NCI-H1694 (cell line): ENCODE measurements at regions not wholly inside any gene's neighbourhood (a gene's known extent, or its start where the extent isn't known, plus 50 kb on each side); places are given as distances from the start of the nearest gene placed in this dataset.
"Not testable (repeated sequence)": the region's sequence is repeated elsewhere in the genome, so short reads cannot be mapped to it uniquely, and the experiment has no call there.

Experiments
- DNase-seq: peaks from one replicate; lab custom pipeline; 2025; lab: John Stamatoyannopoulos, UW

DNA sequence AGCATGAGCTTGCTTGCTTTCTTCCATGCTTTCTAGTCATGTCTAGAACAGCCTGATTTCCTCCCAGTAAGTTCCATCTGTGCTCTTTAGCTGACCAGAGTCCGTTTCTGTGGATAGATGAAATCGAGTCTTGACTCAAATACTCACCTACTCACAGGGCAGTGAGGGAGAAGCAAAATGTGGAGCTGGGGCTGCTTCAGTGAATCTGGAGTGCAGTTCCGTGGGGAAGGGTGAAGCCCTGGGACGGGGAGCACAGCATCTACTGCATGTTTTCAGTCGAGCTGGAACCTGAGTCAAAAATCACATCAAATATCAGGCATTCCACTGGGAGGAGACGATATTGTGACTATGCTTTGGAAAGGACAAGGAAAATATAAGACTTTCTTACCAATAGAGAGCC lies 70.3 kb upstream of the PRMT8 start:
- no peak for DNase-seq

DNA sequence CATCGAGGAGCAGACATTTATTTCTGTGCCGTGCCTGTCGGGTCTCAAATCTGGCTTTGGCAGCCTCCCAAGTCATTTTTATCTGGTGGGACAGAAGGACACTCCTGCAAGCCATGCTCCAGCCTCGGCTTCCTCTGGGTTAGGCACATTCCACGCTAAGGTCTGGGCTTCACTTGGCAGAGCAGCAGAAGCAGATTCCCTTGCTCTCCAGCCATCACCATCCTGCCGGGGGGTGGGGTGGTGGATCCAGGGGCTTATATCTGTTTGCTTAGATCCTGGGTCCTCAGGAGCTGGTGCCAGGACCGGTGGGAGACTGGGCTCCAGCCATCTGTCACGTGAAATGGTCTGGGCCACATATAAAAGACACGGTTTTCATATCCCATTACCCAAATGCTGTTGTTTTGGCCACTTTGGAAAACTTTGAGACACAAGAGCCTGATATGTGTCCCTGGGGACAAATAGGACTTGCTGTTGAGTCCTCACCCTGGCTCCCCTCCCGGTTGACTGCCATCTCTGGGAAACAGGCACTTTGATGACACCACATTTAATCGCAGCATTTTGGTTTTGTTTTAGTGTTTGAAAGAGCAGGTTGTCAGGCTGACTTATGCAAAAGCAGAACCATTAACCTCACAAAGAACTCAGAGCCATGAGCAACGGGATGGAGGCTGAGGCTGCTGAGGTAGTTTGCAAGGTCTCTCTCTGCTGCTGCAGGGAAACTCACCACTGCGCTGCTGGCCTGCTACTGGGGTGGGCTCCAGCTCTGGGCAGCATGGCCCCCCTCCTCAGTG lies 69.6 kb upstream of the PRMT8 start:
- DNase-seq = peak; percentile 50

DNA sequence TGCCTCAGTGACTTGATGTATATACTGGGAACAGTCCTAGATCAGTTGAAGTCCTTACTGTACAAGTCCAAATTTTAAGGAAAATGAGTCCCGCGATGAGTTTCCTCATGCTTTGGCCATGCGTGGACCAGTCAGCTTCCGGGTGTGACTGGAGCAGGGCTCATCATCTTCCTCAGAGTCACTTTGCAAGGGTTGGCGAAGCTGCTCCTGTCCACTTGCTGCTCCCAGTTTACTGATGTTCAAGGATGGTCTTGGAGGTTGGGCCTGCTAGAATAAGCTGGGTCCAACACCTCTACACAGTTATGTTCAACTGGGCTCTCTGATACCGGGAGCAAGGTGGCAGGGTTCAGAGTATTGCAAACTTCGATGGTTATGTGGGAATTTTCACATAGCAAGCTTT lies 66.2 kb upstream of the PRMT8 start:
- DNase-seq = not testable (repeated sequence)

DNA sequence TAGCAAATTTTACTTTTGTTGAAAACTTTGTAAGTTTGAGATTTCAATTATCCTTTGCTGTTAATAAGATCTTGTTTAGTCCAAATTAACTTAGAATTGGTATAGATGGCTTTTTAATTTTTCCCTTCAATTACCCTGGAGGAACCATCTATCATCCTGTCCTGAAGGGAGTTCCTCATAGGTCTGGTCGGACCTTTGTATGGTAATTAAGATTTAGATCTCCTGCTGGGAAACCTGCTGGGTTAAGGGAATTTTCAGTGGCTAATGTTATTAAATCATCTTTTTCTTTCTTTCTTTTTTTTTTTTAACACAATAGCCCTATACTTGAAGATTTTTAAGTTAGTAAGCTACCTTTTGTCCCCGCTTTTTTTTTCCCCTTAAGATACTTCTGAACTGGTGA lies 63.0 kb upstream of the PRMT8 start:
- DNase-seq = no peak

DNA sequence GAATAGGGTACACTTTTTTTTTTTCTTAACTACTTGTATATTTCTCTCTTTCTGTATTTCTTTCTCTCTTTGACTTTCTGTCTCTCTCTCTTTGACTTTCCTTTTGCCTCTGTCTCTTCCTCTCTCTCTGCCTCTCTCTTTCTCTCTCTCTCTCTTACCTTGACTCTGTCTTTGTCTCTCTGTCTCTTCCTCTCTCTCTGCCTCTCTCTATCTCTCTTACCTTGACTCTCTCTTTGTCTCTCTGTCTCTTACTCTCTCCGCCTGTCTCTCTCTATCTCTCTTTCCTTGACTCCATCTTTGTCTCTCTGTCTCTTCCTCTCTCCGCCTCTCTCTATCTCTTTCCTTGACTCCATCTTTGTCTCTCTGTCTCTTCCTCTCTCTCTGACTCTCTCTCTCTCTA lies 62.4 kb upstream of the PRMT8 start:
- no peak for DNase-seq

DNA sequence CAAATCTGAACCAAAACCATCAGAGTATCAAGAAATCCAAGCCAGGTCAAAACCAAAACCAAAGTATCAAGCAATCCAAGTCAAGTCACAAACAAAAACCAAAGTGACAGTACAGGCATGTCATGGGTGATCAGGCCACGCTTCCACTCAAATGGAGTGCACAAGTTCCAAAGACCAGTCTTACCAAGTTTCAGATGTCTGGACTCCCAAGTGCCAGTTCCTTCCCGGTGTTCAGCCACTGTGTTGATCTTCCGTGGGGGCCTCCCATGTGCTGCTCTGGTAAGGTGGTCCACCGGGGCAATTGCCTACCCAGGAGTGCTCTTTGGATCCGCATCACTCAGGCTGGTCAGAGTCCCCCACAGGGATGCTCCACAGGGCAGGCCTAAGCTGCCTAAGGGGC lies 61.5 kb upstream of the PRMT8 start:
- DNase-seq = not testable (repeated sequence)

DNA sequence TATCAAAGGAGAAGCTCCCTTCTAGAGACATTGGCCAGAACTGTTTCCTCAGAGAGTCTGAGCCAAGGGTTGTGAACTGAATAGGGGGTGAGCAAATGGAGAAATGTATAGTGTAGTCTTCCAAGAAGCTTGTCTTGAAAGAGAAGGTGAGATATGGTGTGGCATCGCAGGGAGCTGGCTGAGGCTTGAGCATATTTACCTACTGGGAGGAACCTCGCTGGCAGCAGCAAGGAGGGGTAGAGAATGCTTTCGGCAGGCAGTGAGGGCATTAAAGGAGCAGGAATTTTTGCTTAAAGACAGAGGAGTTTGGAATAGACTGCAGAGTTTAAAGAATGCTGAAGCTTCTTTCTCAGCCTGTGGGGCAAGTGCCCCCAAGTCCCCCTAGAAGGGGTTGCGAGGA lies 59.3 kb upstream of the PRMT8 start:
- no peak for DNase-seq

DNA sequence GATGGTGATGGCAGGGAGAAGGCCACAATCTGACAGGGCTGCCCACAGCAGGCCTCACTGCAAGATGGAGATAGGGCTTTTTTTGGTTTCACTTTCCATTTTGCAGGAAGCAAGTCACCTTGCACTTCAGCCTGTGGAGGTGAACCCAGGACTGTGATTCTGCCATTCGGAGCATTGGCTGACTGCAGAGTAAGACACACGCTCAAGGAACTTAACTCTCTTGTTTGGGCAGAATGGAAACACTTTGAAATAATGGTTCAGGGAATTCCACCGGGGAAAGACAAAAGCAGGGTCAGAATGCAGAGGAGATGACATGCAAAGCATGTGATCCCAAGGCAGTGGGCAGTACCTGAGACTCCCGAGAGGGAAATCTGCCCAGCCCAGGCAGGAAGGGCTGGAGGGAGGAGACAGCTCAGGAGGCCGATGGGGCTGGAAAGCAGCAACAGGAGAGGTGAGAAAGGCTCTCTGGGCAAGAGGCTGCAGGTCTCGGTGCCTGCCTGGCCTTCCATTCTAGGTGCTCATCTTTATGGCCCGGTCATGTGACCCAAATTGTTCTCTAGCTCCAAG lies 58.7 kb upstream of the PRMT8 start:
- no peak for DNase-seq

DNA sequence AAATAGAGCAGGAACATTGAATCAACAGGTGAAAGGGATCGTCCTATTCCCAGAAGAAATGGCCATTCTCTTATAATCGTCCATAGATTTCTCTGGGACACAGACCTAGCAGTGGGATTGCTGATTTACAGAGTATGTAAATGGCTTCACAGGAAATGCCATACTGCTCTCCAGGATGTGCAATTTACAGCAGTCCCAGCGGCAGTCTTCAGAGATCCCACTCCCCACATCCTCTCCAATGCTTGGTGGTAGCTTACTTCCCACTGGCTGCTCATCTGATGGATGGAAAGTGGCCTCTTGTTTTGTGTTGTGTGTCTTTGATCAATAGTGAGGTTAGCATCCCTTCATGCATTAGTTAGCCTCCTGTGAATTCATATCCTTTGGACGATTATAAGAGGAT lies 58.1 kb upstream of the PRMT8 start:
- DNase-seq = no peak

DNA sequence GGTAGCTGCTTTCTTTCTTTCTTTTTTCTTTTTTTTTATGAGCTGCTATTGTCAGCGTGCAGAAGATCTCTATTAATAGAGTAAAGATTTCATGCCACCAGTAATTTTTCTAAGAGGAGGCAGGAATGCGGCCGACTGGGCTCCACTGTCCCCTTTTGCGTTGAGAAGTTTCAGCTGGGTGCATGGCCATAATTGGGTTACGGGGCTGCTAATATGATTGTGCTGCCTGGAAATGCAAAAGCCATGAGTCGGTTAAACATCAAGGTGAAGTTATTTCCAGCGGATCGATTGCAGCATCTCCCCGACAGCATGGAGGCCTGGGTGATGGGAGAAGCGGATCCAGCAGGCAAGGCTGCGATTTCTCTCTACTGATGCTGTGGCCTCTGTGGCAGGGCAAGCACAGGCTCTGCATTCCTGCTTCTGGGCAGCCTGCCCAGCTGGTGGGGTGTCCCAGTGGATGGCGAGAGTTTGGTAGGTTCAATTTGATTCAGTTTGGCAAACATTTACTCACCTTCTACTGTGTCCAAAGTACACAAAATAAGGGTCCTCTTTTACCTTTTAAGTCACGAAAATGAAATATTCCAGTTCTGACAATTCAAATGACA lies 54.4 kb upstream of the PRMT8 start:
- DNase-seq = no peak

DNA sequence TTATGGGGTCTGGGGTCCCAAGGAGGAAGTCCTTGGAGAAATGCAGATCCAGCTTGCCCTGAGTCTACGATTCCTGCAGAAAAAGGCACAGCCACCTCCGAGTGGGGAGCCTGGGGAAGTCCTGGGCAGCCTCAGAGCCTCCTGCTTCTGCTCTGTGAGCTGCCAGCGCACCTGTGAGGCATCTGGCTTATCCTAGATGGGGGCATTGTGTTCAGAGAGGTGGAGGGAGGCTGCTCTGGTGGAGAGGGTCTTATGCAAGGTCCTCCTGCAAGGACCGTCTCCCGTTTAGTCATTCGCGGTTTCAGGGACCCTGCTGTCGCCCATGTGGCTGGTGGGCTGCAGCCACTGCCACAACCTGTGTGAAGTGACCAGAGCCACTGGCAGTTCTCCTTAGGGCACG lies 53.0 kb upstream of the PRMT8 start:
- no peak for DNase-seq

DNA sequence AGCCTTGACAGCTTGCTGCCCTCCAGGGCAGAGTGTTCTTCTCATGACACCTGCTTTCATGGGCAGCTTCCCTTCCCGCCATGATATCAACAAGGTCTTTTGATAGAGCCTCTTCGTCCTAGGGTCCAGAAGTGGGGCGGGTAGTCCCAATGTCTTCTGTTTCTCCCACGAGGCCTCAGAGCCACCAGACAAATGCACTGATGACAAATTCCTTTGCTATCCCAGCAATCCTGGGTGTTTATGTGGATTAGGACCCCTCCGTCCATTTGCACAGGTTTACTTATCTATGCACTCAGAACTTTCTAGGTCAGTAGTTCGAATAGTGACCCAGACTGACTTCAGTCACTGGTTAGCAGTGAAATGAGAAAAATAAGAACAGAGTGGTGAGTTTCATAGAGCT lies 52.6 kb upstream of the PRMT8 start:
- DNase-seq = no peak
